NCI-H774 (cell line): ENCODE measurements at regions not wholly inside any gene's neighbourhood (a gene's known extent, or its start where the extent isn't known, plus 50 kb on each side); places are given as distances from the start of the nearest gene placed in this dataset.

ENCODE experiments used
- DNase-seq: peaks from one replicate; lab custom pipeline; 2025; lab: John Stamatoyannopoulos, UW

- no peak for DNase-seq
Observed at GRCh38 chr15:39153058-39153714, 427.7 kb upstream of the THBS1 start.

- DNase-seq: no peak
Observed at GRCh38 chr15:39153716-39154115, 427.2 kb upstream of the THBS1 start.

GRCh38 chr15:39154227-39154638 is 426.6 kb upstream of the THBS1 start:
- no peak for DNase-seq

- DNase-seq: no peak
Observed at GRCh38 chr15:39154776-39155175, 426.1 kb upstream of the THBS1 start.

GRCh38 chr15:39156166-39156565 is 424.7 kb upstream of the THBS1 start:
- no peak for DNase-seq

- DNase-seq: no peak
Observed at GRCh38 chr15:39156646-39157250, 424.1 kb upstream of the THBS1 start.

- no peak for DNase-seq
Observed at GRCh38 chr15:39157882-39158281, 423.0 kb upstream of the THBS1 start.

- DNase-seq: no peak
Observed at GRCh38 chr15:39159833-39160232, 421.0 kb upstream of the THBS1 start.

- no peak for DNase-seq
Observed at GRCh38 chr15:39161096-39161495, 419.8 kb upstream of the THBS1 start.

GRCh38 chr15:39165020-39165706 is 415.7 kb upstream of the THBS1 start:
- no peak for DNase-seq

- DNase-seq: no peak
Observed at GRCh38 chr15:39167164-39168058, 413.5 kb upstream of the THBS1 start.

- DNase-seq: peak; percentile 42
Observed at GRCh38 chr15:39171944-39172368, 408.9 kb upstream of the THBS1 start.

- no peak for DNase-seq
Observed at GRCh38 chr15:39172380-39173281, 408.2 kb upstream of the THBS1 start.

GRCh38 chr15:39173426-39173825 is 407.5 kb upstream of the THBS1 start:
- no peak for DNase-seq

- DNase-seq: no peak
Observed at GRCh38 chr15:39174332-39174731, 406.5 kb upstream of the THBS1 start.

- DNase-seq: no peak
Observed at GRCh38 chr15:39176030-39176429, 404.8 kb upstream of the THBS1 start.

GRCh38 chr15:39177561-39177960 is 403.3 kb upstream of the THBS1 start:
- DNase-seq: no peak

GRCh38 chr15:39180030-39180429 is 400.8 kb upstream of the THBS1 start:
- DNase-seq: no peak

- no peak for DNase-seq
Observed at GRCh38 chr15:39180483-39180933, 400.4 kb upstream of the THBS1 start.

GRCh38 chr15:39181056-39181747 is 399.7 kb upstream of the THBS1 start:
- DNase-seq: no peak

GRCh38 chr15:39181940-39182339 is 398.9 kb upstream of the THBS1 start:
- DNase-seq: no peak
